HL-60 (cell line): ENCODE measurements at regions not wholly inside any gene's neighbourhood (a gene's known extent, or its start where the extent isn't known, plus 50 kb on each side); places are given as distances from the start of the nearest gene placed in this dataset.

Experiments used
- GABPA ChIP-seq: IDR thresholded peaks from 2 replicates; pipeline ENCODE4 v1.6.1; 2012; ENCODE audit warnings: low read depth
- SPI1 ChIP-seq: IDR thresholded peaks from 2 replicates; pipeline ENCODE4 v1.6.1; 2012; ENCODE audit warnings: low read depth, mild to moderate bottlenecking, borderline replicate concordance
- TF ChIP-seq, protein P1 (sequence below): IDR thresholded peaks from one replicate; pipeline ENCODE4 v1.5.1; 2011; ENCODE audit warnings: low read length, control low read depth, inconsistent platforms; ENCODE audit not compliant: insufficient read depth

DNA sequence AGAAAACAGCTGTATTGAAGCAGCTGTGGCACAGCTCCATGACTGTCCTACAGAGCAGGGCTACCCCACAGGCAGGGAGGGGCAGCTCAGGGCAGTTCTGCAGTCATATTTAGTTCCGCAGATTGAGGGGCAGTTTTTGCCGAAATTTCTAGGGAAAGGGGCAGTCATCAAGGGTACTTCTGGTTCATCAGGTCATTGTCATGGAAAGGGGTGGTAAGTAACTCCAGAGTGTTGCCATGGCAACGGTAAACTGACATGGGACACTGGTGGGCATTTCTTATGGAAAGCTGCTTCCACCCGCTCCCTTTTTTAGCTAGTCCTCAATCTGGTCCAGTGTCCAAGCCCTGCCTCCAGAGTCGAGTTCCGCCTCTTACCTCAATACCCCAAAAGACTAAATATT lies 702.8 kb downstream of the LIG4 start:
- TF ChIP-seq, protein P1, sequence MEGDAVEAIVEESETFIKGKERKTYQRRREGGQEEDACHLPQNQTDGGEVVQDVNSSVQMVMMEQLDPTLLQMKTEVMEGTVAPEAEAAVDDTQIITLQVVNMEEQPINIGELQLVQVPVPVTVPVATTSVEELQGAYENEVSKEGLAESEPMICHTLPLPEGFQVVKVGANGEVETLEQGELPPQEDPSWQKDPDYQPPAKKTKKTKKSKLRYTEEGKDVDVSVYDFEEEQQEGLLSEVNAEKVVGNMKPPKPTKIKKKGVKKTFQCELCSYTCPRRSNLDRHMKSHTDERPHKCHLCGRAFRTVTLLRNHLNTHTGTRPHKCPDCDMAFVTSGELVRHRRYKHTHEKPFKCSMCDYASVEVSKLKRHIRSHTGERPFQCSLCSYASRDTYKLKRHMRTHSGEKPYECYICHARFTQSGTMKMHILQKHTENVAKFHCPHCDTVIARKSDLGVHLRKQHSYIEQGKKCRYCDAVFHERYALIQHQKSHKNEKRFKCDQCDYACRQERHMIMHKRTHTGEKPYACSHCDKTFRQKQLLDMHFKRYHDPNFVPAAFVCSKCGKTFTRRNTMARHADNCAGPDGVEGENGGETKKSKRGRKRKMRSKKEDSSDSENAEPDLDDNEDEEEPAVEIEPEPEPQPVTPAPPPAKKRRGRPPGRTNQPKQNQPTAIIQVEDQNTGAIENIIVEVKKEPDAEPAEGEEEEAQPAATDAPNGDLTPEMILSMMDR = no peak
- no peak for TF ChIP-seq GABPA
- TF ChIP-seq SPI1 = no peak
